NCI-H82 (cell line): ENCODE measurements at regions not wholly inside any gene's neighbourhood (a gene's known extent, or its start where the extent isn't known, plus 50 kb on each side); places are given as distances from the start of the nearest gene placed in this dataset.

Experiments used
- DNase-seq: peaks from one replicate; lab custom pipeline; 2025; lab: John Stamatoyannopoulos, UW

DNA sequence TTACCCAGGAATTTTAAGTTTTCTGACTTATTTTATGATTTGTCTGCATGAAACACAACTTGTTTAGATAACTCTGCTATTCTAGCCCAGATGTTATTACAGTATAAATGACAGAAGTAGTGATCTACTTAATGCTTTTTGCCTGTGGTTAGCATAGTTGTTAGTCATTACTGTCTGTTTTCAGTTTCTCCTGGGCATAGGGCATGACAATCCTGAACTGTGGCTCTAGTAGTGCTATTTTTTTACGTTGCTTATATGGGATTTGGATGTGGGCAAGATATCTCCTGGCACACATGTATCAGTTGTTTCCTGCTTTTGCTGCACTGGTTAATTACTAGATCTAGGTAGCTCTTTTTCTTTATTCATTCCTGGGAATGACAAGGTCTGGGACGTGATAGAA is 1005.8 kb downstream of the PCDH18 start:
- DNase-seq, result no peak

- no peak for DNase-seq
Observed at GRCh38 chr4:136524039-136524438, 1008.3 kb downstream of the PCDH18 start.

- no peak for DNase-seq
Observed at GRCh38 chr4:136516371-136516770, 1015.9 kb downstream of the PCDH18 start.

DNA sequence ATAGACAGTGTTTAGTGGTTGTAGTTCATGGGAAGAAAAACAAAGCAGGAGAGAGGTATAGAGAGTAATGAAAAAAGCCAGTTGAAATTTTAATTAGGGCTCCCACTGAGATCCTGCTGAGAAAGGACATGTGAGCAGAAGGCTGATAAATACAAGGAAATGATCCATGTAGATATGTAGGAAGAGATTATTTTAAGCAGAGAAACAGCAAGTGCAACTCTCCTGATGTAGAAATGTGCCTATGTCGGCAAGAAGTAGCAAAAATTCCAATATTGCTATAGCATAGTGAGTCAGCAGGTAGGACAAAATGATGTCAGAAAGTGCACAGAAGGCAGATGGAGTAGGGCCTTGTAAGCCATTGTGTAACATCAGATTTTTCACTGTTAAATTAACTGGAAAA is 1027.3 kb downstream of the PCDH18 start:
- DNase-seq, result no peak

GRCh38 chr4:136495851-136496250 is 1036.4 kb downstream of the PCDH18 start:
- no peak for DNase-seq

DNA sequence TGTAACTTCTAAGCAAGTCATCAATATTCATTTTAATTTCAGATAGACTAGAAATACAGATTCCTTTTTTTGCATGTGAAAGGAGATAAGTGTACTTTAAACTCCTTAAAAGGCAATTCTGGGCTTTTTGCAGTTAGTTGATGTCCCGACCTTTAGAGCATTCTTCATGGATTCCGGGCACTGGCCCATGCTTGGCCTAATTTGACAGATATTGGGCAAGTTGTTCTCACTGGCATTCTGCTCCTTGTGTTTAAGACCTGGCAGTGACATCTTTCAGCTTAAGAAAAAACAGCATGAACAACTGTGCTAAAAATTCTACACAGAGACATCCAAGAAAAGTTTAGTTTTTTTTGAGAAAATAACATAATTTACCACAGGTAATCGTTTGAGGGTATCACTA is 1037.2 kb downstream of the PCDH18 start:
- no peak for DNase-seq

- DNase-seq, result no peak
Observed at GRCh38 chr4:136489101-136489500, 1043.2 kb downstream of the PCDH18 start.

- DNase-seq, result no peak
Observed at GRCh38 chr4:136484996-136485395, 1047.3 kb downstream of the PCDH18 start.

DNA sequence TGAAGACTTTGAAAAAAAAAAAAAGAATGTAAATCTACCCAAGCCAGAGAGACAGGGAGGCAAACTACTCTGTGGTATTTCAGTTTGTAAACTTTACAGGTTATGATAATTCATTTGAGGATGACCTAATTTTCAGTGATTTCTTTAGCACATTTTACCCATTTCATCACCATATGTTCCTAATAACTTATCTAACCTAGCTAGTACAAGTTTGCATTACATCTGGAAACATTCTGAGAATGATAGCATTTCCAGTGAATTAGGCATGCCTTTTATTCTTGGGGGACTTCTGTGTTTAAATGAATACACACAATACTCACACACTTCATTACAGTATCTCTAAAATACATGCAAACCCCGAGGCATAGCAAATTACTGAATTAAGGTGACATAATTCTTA is 1055.5 kb downstream of the PCDH18 start:
- DNase-seq, result no peak

GRCh38 chr4:136471051-136471450 is 1061.2 kb downstream of the PCDH18 start:
- no peak for DNase-seq

GRCh38 chr4:136465691-136466090 is 1066.6 kb downstream of the PCDH18 start:
- no peak for DNase-seq

GRCh38 chr4:136463941-136464340 is 1068.4 kb downstream of the PCDH18 start:
- no peak for DNase-seq

DNA sequence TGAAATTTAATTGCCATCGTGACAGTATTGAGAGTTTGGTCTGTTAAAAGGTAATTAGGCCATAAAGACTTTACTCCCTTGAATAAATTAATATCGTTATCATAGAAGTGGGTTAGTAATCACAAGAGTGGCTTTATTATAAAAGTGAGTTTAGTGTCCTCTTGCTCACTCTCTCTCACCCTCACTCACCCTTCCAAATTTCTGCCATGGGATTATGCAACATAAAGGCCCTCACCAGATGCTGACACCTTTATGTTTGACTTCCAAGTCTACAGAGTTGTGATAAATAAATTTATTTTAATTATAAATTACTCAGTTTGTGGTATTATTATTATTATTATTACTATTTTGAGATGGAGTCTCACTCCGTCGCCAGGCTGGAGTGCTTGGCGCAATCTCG is 1070.8 kb downstream of the PCDH18 start:
- no peak for DNase-seq

GRCh38 chr4:136458326-136458725 is 1074.0 kb downstream of the PCDH18 start:
- DNase-seq, result no peak

- no peak for DNase-seq
Observed at GRCh38 chr4:136457577-136457976, 1074.7 kb downstream of the PCDH18 start.

DNA sequence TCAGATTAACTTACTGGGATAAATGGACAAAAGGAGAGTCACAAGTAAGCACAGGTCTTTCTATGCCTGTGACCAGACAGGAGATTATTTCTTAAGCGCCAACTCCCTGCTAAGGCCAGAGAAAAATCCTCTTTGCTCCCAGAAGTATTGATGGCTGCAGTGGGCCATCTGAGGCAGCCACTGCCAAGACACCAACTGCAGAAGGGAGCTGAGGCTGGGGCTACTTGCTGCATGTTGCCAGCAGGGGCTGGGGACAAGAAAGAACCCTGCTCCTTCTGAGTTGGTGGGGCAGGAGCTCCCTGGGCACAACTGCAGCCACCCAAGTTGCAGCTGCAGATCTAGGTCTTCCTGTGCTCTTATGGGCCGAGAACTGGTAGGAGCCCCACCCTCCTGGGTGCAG is 1075.3 kb downstream of the PCDH18 start:
- DNase-seq, result no peak

GRCh38 chr4:136443006-136443405 is 1089.3 kb downstream of the PCDH18 start:
- DNase-seq, result no peak

- DNase-seq, result no peak
Observed at GRCh38 chr4:136442447-136442846, 1089.8 kb downstream of the PCDH18 start.

DNA sequence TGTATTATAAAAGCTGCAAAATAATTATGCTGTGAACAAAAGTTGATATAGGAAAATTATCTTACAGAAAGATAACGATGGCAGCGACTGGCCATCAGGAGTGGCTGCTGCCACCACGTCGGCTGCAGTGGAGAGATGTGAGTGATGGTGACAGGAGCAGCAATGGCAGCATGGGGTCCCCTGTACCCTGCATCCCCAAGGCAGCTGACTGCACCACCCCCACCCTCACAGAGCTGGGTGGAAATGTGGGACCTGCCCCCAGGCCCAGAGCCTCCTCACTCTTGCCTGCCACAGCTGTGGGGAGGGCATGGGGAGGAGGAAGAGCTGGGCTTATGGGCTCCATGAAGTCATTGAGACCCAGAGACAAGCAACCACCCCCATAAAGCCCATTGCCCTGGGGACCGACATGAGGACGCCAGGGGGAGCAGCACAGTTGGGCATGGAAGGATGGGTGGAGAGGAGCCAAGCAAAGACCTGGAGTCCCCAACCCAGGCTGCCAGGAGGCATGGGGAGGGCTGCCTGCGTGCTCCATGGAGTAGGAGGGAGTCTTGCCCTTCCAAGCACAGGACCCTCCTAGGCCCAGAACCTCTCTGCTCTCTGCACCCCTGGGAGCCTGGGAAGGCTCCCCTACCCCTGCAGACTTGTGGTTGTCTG is 1090.5 kb downstream of the PCDH18 start:
- DNase-seq, result no peak

DNA sequence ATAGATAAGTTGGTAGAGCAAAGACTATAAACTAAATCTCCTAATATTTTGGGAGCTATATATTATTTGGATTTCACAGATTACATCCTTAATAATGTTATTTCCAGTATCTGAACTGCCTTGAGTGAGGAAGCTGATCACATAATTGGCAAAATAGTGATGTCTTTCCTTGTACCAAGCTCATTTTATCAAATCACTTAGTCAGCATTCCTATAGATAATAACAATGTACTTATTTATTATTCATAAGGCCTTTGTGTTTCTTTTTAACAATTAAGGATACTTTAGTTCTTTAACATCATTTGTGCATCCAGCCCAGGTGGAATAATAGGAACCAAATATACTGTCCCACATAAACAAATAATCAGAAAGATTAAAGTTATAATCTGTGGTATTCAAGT is 1093.6 kb downstream of the PCDH18 start:
- DNase-seq, result no peak

DNA sequence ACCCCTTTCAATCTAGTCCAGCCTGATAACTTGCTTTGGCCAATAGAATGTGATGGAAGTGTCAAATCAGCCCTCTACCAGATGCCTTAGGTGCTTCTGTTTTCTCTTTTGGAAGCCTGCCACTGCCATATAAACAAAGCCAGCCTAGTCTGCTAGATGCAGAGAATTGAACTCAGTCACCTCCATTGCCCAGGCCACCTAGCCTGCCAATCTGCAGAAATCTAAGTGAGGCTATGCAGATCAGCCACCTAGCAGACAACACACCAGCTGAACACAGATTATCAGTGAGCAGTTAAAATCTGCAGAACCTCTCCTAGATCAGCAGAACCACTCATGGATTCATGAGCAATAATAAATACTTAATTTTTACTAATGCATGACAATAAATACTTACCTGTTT is 1108.2 kb downstream of the PCDH18 start:
- DNase-seq, result peak; percentile 6

DNA sequence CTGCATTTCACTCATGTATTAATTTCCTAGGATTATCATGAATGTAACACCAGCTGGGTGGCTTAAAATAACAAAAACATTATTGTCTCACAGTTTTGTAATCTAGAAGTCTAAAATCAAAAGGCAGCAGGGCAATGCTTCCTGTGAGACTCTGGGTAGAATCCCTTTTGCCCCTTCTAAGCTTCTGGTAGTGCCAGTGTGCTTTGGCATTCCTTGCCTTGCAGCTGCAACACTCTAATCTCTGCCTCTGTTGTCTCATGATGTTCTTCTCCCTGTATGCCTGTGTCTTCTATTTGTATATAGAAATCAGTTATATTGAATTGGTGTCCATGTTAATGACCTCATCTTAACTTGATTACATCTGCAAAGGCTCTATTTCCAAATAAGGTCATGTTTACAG is 1117.3 kb downstream of the PCDH18 start:
- no peak for DNase-seq

GRCh38 chr4:136412708-136413107 is 1119.6 kb downstream of the PCDH18 start:
- DNase-seq, result no peak

DNA sequence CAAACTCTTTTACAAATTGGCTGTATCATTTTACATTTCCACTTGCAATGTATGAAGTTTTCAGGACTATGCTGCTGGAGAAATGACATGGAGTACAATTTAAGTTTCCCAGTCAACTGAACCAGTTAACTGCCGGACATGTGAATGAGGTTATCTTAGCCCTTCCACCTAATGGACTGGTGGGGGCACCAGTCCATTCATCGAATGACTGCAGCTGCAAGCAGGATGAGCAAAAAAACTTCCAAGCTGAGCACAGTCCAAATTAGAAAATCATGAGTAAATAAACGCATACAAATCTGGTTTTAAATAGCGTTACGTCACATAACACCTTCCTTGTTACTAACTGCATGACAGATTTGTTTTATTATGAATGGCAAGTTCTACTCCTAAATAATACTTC is 1131.5 kb downstream of the PCDH18 start:
- no peak for DNase-seq
